Neural progenitor cell (in vitro differentiated cells): ENCODE measurements at regions not wholly inside any gene's neighbourhood (a gene's known extent, or its start where the extent isn't known, plus 50 kb on each side); places are given as distances from the start of the nearest gene placed in this dataset.
"Not testable (repeated sequence)": the region's sequence is repeated elsewhere in the genome, so short reads cannot be mapped to it uniquely, and the experiment has no call there.

ENCODE experiments used
- DNase-seq: peaks from one replicate; pipeline ENCODE4 v3.0.0-alpha.2; 2016; ENCODE audit warnings: low spot score
- H2AFZ ChIP-seq: fragments of 200-600 bp; sonication (generic); replicated peaks from 2 replicates; pipeline ENCODE4 v1.6.1; 2016; ENCODE audit warnings: antibody characterized with exemption
- H3F3A ChIP-seq: fragments of 200-600 bp; sonication (generic); 2 replicates; pipeline ENCODE4 v1.6.1; 2016; ENCODE audit warnings: antibody characterized with exemption, low read depth
- H3K27ac ChIP-seq: fragments of 200-600 bp; sonication (generic); 2 replicates; pipeline ENCODE4 v1.5.1; 2016; ENCODE audit warnings: mild to moderate bottlenecking
- H3K27me3 ChIP-seq: fragments of 200-600 bp; sonication (generic); 2 replicates; pipeline ENCODE4 v1.6.1; 2016; ENCODE audit warnings: mild to moderate bottlenecking, moderate library complexity
- H3K36me3 ChIP-seq: fragments of 200-600 bp; sonication (generic); 2 replicates; pipeline ENCODE4 v1.5.1; 2016
- H3K4me1 ChIP-seq: fragments of 200-600 bp; sonication (generic); 2 replicates; pipeline ENCODE4 v1.6.1; 2016; ENCODE audit warnings: mixed run types
- H3K4me2 ChIP-seq: fragments of 200-600 bp; sonication (generic); 2 replicates; pipeline ENCODE4 v1.6.1; 2016
- H3K4me3 ChIP-seq: fragments of 200-600 bp; sonication (generic); 2 replicates; pipeline ENCODE4 v1.5.1; 2016
- H3K79me2 ChIP-seq: fragments of 200-600 bp; sonication (generic); 2 replicates; pipeline ENCODE4 v1.6.1; 2016; ENCODE audit warnings: low read depth
- H3K9ac ChIP-seq: fragments of 200-600 bp; sonication (generic); 2 replicates; pipeline ENCODE4 v1.6.1; 2016
- H3K9me3 ChIP-seq: fragments of 200-600 bp; sonication (generic); 2 replicates; pipeline ENCODE4 v1.5.1; 2016; ENCODE audit warnings: low read depth
- H4K20me1 ChIP-seq: fragments of 200-600 bp; sonication (generic); 2 replicates; pipeline ENCODE4 v1.6.1; 2016; ENCODE audit warnings: low read depth
- H3K27ac Mint-ChIP-seq: 3 replicates; pipeline ENCODE4 v1.8.0; 2021; ENCODE audit warnings: mixed read lengths
- H3K27me3 Mint-ChIP-seq: 2 replicates; pipeline ENCODE4 v1.8.0; 2022; ENCODE audit warnings: low read depth, mild to moderate bottlenecking, inconsistent platforms, moderate library complexity, mixed read lengths; ENCODE audit not compliant: insufficient read depth
- H3K36me3 Mint-ChIP-seq: 3 replicates; pipeline ENCODE4 v1.8.0; 2021; ENCODE audit warnings: mixed read lengths
- H3K4me1 Mint-ChIP-seq: 3 replicates; pipeline ENCODE4 v1.8.0; 2021; ENCODE audit warnings: mixed read lengths
- H3K4me3 Mint-ChIP-seq: 3 replicates; pipeline ENCODE4 v1.8.0; 2021; ENCODE audit warnings: mild to moderate bottlenecking, moderate library complexity, mixed read lengths
- H3K9me3 Mint-ChIP-seq: 3 replicates; pipeline ENCODE4 v1.8.0; 2020; ENCODE audit warnings: mixed read lengths
- EZH2 ChIP-seq: fragments of 200-600 bp; sonication (generic); IDR thresholded peaks from 2 replicates; pipeline ENCODE4 v1.6.1; 2017; ENCODE audit warnings: antibody characterized with exemption, mild to moderate bottlenecking, moderate library complexity
- EZH2phosphoT487 ChIP-seq: fragments of 200-600 bp; sonication (generic); IDR thresholded peaks from 2 replicates; pipeline ENCODE4 v1.6.1; 2017; ENCODE audit warnings: antibody characterized with exemption
- TF ChIP-seq, protein P1 (sequence below): fragments of 200-600 bp; sonication (generic); IDR thresholded peaks from 2 replicates; pipeline ENCODE4 v1.5.1; 2017; ENCODE audit warnings: antibody characterized with exemption, mild to moderate bottlenecking

DNA sequence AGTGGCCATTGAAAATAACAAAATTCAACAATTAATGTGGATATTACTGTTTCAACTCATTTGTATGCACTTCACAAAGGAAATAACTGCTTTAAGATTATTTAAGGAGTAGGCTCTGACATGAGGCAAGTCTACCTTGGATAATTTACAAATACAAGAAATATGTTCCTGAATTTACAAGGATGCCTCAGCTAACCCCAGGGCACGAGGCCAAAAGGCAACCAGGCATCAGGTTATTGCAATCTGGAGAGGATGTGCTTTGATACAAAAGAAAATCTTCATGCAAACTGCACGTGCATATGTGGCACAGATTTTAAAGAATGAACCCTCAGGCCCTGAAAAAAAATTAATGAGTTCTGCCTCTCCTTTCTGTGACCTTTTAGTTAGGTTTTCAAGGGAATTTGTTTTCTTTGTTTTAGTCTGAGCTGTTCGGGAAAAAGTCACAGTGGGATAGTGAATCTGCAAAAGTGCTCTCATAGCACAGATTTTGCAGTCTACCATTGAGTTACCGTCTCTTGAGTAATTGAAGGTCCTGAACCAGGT is 1304.2 kb upstream of the ADGRL4 start:
- H3K27ac ChIP-seq: no peak overlapping the region
- H3K4me3 ChIP-seq: no peak overlapping the region
- TF ChIP-seq, protein P1, sequence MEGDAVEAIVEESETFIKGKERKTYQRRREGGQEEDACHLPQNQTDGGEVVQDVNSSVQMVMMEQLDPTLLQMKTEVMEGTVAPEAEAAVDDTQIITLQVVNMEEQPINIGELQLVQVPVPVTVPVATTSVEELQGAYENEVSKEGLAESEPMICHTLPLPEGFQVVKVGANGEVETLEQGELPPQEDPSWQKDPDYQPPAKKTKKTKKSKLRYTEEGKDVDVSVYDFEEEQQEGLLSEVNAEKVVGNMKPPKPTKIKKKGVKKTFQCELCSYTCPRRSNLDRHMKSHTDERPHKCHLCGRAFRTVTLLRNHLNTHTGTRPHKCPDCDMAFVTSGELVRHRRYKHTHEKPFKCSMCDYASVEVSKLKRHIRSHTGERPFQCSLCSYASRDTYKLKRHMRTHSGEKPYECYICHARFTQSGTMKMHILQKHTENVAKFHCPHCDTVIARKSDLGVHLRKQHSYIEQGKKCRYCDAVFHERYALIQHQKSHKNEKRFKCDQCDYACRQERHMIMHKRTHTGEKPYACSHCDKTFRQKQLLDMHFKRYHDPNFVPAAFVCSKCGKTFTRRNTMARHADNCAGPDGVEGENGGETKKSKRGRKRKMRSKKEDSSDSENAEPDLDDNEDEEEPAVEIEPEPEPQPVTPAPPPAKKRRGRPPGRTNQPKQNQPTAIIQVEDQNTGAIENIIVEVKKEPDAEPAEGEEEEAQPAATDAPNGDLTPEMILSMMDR: no peak
- TF ChIP-seq EZH2: no peak
- TF ChIP-seq EZH2phosphoT487: no peak
- H3K9me3 ChIP-seq: no peaks in the 10 kb centered on the region
- H3K9me3 Mint-ChIP-seq: no peaks in the 10 kb centered on the region
- H3K9ac ChIP-seq: no peak overlapping the region
- peaks cover 10% of the 10 kb centered on the region for H3K4me1 Mint-ChIP-seq
- no peak overlapping the region for H3K4me2 ChIP-seq
- H3K36me3 Mint-ChIP-seq: no peaks in the 10 kb centered on the region
- H3K27me3 Mint-ChIP-seq: no peaks in the 10 kb centered on the region
- H2AFZ ChIP-seq: peak overlapping the region; percentile 86
- H3F3A ChIP-seq: no peaks in the 10 kb centered on the region
- H3K4me3 Mint-ChIP-seq: no peak overlapping the region
- peaks cover 12% of the 10 kb centered on the region for H3K4me1 ChIP-seq
- H4K20me1 ChIP-seq: no peaks in the 10 kb centered on the region
- H3K27ac Mint-ChIP-seq: no peak overlapping the region
- H3K79me2 ChIP-seq: no peaks in the 10 kb centered on the region
- no peaks in the 10 kb centered on the region for H3K27me3 ChIP-seq
- DNase-seq: no peak
- no peaks in the 10 kb centered on the region for H3K36me3 ChIP-seq

DNA sequence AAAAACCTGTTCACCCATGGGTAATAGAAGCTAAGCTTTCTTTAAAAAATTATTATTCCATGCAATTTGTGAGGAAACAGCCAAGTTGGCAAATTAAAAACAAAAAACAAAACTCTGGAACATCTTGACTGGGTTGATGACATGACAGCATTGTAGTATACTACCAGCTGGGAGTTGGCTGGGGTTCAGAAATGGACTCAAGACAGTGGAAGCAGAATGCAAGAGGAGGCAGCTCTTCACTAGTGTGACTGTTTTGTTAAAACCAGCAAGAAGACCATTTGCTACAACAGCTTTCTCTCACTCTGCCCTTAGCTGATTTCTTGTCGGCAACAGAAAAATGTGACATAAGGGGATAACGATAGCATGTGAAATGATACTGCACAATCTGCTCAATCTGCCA is 1298.9 kb upstream of the ADGRL4 start:
- no peak overlapping the region for H3K4me2 ChIP-seq
- H3K36me3 ChIP-seq: no peaks in the 10 kb centered on the region
- no peaks in the 10 kb centered on the region for H3K9me3 Mint-ChIP-seq
- no peak for TF ChIP-seq EZH2phosphoT487
- no peak overlapping the region for H3K27ac Mint-ChIP-seq
- H3K36me3 Mint-ChIP-seq: no peaks in the 10 kb centered on the region
- H3K27me3 Mint-ChIP-seq: no peaks in the 10 kb centered on the region
- no peak overlapping the region for H2AFZ ChIP-seq
- H3K27me3 ChIP-seq: no peaks in the 10 kb centered on the region
- no peaks in the 10 kb centered on the region for H3K79me2 ChIP-seq
- no peaks in the 10 kb centered on the region for H3K9me3 ChIP-seq
- H4K20me1 ChIP-seq: no peaks in the 10 kb centered on the region
- H3K27ac ChIP-seq: no peak overlapping the region
- no peak for DNase-seq
- H3F3A ChIP-seq: no peaks in the 10 kb centered on the region
- H3K4me1 Mint-ChIP-seq: peaks cover 3% of the 10 kb centered on the region
- H3K9ac ChIP-seq: no peak overlapping the region
- peaks cover 2% of the 10 kb centered on the region for H3K4me1 ChIP-seq
- no peak overlapping the region for H3K4me3 ChIP-seq
- no peak overlapping the region for H3K4me3 Mint-ChIP-seq

DNA sequence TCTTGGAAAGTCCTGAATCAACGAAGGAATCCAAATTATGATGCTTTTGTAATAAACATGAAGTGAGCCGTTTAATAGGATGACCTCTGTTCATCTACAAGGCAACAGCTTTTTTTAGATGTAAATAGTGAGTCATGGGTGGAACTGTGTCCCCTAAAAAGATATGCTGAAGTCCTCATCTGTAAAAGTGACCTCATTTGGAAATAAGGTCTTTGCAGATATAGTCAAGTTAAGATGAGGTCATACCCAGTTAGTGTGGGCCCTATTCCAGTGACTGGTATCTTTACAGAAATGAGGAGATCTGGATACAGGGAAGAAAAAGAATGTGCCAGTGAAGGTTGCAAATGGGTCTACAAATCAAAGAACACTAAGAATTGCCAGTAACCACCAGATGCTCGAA is 1287.3 kb upstream of the ADGRL4 start:
- Histone ChIP-seq H3K36me3 (no peaks in the 10 kb centered on the region), H3K4me2 (no peak overlapping the region), H3K9me3 (no peaks in the 10 kb centered on the region), H3F3A (no peaks in the 10 kb centered on the region), H3K4me3 (no peak overlapping the region), H3K27me3 (no peaks in the 10 kb centered on the region), H3K9ac (no peak overlapping the region), H3K27ac (no peak overlapping the region), H3K79me2 (no peaks in the 10 kb centered on the region), H4K20me1 (no peaks in the 10 kb centered on the region), H2AFZ (no peak overlapping the region), H3K4me1 (no peaks in the 10 kb centered on the region)
- H3K4me1 Mint-ChIP-seq: no peaks in the 10 kb centered on the region
- no peak for DNase-seq
- H3K9me3 Mint-ChIP-seq: no peaks in the 10 kb centered on the region
- peaks cover 2% of the 10 kb centered on the region for H3K27me3 Mint-ChIP-seq
- H3K4me3 Mint-ChIP-seq: no peak overlapping the region
- H3K27ac Mint-ChIP-seq: no peak overlapping the region
- no peaks in the 10 kb centered on the region for H3K36me3 Mint-ChIP-seq
- no peak for TF ChIP-seq EZH2phosphoT487
- TF ChIP-seq, protein P1: no peak
- no peak for TF ChIP-seq EZH2

DNA sequence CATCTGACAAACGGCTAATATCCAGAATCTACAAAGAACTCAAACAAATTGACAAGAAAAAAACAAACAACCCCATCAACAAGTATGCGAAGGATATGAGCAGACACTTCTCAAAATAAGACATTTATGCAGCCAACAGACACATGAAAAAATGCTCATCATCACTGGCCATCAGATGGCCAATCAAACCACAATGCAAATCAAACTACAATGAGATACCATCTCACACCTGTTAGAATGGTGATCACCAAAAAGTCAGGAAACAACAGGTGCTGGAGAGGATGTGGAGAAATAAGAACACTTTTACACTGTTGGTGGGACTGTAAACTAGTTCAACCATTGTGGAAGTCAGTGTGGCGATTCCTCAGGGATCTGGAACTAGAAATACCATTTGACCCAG is 1282.2 kb upstream of the ADGRL4 start:
- H3K36me3 ChIP-seq, H3K4me2 ChIP-seq, H3K4me1 ChIP-seq, H3K9me3 Mint-ChIP-seq, H3F3A ChIP-seq, H3K79me2 ChIP-seq, H3K4me3 ChIP-seq, H3K27me3 ChIP-seq, H3K27ac Mint-ChIP-seq, DNase-seq, H3K27me3 Mint-ChIP-seq, H3K4me3 Mint-ChIP-seq, H4K20me1 ChIP-seq, H3K27ac ChIP-seq, H2AFZ ChIP-seq, H3K9ac ChIP-seq, H3K9me3 ChIP-seq, H3K4me1 Mint-ChIP-seq, H3K36me3 Mint-ChIP-seq: not testable (repeated sequence)
